Esophagus squamous epithelium (tissue), 5 donors: ENCODE measurements at regions not wholly inside any gene's neighbourhood (a gene's known extent, or its start where the extent isn't known, plus 50 kb on each side); places are given as distances from the start of the nearest gene placed in this dataset.

Source experiments
- DNase-seq: peaks from one replicate; lab custom pipeline; 2025; lab: John Stamatoyannopoulos, UW
- H3K27ac ChIP-seq, 4 donors: fragments of 200-600 bp; sonication (generic); one replicate each; pipeline ENCODE4 v1.5.1; 2016 to 2019; ENCODE audit warnings: mild to moderate bottlenecking in 1 of 4
- H3K27me3 ChIP-seq, 4 donors: fragments of 200-600 bp; sonication (generic); 1 replicate in 3 of 4; 2 replicates in 1 of 4; pipeline versions ENCODE4 v1.5.1 to v1.6.0; 2017 to 2021; ENCODE audit warnings: antibody characterized with exemption in 1 of 4
- H3K36me3 ChIP-seq, 3 donors: fragments of 200-600 bp; sonication (generic); one replicate each; pipeline ENCODE4 v1.5.1; 2016 to 2019
- H3K4me1 ChIP-seq, 3 donors: fragments of 200-600 bp; sonication (generic); one replicate each; pipeline ENCODE4 v1.5.1; 2017 to 2019
- H3K4me3 ChIP-seq, 4 donors: fragments of 200-600 bp; sonication (generic); 1 replicate in 3 of 4; 2 replicates in 1 of 4; pipeline ENCODE4 v1.5.1; 2016 to 2019; ENCODE audit warnings: mild to moderate bottlenecking in 2 of 4, moderate library complexity in 1 of 4
- H3K9me3 ChIP-seq, 3 donors: fragments of 200-600 bp; sonication (generic); one replicate each; pipeline ENCODE4 v1.5.1; 2016 to 2019
- POLR2A ChIP-seq, 4 donors: fragments of 450-650 bp; IDR thresholded peaks; one replicate each; pipeline ENCODE4 v1.6.1; 2017; ENCODE audit warnings: antibody characterized with exemption in 4 of 4, mild to moderate bottlenecking in 4 of 4, moderate library complexity in 3 of 4
- WGBS, 2 donors: methylation state at CpG; one replicate each; pipeline ENCODE4 v1.1.5; 2018; 5-methylcytosine and 5-hydroxymethylcytosine counted together
- intact Hi-C: fragments of 100-400 bp; cut with DNase I; formaldehyde crosslinking; loops from one replicate; pipeline ENCODE4 v1.15.0; 2022
- TF ChIP-seq, protein P1 (sequence below), 6 experiments: fragments of 450-650 bp in 4 of 6; fragments of 200-600 bp in 2 of 6; sonication (generic) in 2 of 6; IDR thresholded peaks; one replicate each; pipeline ENCODE4 v1.5.1; 2016 to 2019; ENCODE audit warnings: antibody characterized with exemption in 6 of 6, mild to moderate bottlenecking in 4 of 6, moderate library complexity in 4 of 6
- donor health status: DM: yes; HTN: yes; CAD: no.

DNA sequence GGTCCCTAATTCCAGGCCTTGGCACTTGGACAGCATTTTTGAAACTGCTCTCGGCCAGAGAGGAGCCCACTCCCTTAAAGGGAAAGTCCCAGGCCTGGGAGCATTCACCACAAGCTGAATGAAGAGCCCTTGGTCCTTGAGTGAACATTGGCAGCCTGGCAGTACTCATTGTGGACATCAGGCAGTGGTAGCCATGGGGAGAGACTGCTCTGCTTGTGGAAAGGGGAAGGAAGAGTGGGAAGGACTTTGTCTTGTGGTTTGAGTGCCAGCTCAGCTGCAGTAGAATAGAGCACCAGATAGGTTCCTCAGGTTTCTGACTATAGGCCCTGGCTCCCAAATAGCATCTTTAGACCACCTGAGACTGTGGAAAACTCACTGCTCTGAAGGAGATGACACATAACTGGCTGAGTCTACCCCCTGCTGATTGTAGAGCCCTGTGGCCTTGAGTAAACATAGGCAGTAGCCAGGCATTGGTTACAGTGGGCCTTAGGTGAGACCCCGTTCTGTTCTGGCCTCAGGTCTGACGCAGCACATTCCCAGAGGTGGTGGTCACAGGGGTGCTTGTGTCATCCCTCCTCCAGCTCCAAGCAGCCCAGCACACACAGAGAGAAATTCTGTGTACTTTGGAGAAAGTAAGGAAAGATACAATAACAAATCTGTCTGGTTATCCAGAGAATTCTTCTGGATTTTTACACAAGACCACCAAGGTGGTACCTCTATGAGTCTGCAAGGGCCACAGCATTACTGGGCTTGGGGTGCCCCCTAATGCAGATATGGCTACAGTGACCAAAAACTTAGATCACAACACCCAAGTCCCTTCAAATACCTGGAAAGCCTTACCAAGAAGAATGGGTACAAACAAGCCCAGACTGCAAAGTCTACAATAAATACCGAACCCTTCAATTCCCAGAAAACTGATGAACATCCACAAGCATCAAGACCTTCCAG lies 153.8 kb downstream of the GNAI1 start:
- DNase-seq, result no peak
- no peak overlapping the region for H3K4me3 ChIP-seq
- no peak overlapping the region for H3K27ac ChIP-seq
- TF ChIP-seq, protein P1, sequence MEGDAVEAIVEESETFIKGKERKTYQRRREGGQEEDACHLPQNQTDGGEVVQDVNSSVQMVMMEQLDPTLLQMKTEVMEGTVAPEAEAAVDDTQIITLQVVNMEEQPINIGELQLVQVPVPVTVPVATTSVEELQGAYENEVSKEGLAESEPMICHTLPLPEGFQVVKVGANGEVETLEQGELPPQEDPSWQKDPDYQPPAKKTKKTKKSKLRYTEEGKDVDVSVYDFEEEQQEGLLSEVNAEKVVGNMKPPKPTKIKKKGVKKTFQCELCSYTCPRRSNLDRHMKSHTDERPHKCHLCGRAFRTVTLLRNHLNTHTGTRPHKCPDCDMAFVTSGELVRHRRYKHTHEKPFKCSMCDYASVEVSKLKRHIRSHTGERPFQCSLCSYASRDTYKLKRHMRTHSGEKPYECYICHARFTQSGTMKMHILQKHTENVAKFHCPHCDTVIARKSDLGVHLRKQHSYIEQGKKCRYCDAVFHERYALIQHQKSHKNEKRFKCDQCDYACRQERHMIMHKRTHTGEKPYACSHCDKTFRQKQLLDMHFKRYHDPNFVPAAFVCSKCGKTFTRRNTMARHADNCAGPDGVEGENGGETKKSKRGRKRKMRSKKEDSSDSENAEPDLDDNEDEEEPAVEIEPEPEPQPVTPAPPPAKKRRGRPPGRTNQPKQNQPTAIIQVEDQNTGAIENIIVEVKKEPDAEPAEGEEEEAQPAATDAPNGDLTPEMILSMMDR (IDR thresholded peaks at IDR 0.05), result peak in 1 of 6 experiments; percentile 6
- no peak for TF ChIP-seq POLR2A (IDR thresholded peaks at IDR 0.05)
- no peaks in the 10 kb centered on the region for H3K36me3 ChIP-seq
- intact Hi-C loops, result no loop called here
- WGBS, 2 donors, result 38 to 85% methylated on average over 2 to 3 of the region's 4 CpGs
- H3K27me3 ChIP-seq, result no peaks in the 10 kb centered on the region
- H3K4me1 ChIP-seq, result no peaks in the 10 kb centered on the region
- H3K9me3 ChIP-seq, result no peaks in the 10 kb centered on the region

GRCh38 chr7:80287400-80288174 lies 153.0 kb downstream of the GNAI1 start:
- H3K4me1 ChIP-seq, result no peaks in the 10 kb centered on the region
- intact Hi-C loops, result no loop called here

GRCh38 chr7:80286611-80287010 lies 152.0 kb downstream of the GNAI1 start:
- no peak for TF ChIP-seq POLR2A (IDR thresholded peaks at IDR 0.05)
- TF ChIP-seq, protein P1 (IDR thresholded peaks at IDR 0.05), result no peak
- WGBS, 2 donors, result 86 to 93% methylated on average over 2 of the region's 2 CpGs
- H3K36me3 ChIP-seq, result no peaks in the 10 kb centered on the region
- no peak overlapping the region for H3K4me3 ChIP-seq
- intact Hi-C loops, result no loop called here
- no peaks in the 10 kb centered on the region for H3K9me3 ChIP-seq
- H3K4me1 ChIP-seq, result no peaks in the 10 kb centered on the region
- H3K27ac ChIP-seq, result no peak overlapping the region
- DNase-seq, result no peak
- no peaks in the 10 kb centered on the region for H3K27me3 ChIP-seq

More at GRCh38 chr7:80287400-80288174, 153.0 kb downstream of the GNAI1 start:
- no peak overlapping the region for H3K27ac ChIP-seq
- no peak overlapping the region for H3K4me3 ChIP-seq
- no peak for DNase-seq
- no peaks in the 10 kb centered on the region for H3K27me3 ChIP-seq
- WGBS, 2 donors, result 71% methylated on average over 1 of the region's 2 CpGs; no CpG with 5 or more reads in 1 of the 2 donors
- no peaks in the 10 kb centered on the region for H3K9me3 ChIP-seq
- H3K36me3 ChIP-seq, result no peaks in the 10 kb centered on the region
- TF ChIP-seq, protein P1 (IDR thresholded peaks at IDR 0.05), result no peak
- TF ChIP-seq POLR2A (IDR thresholded peaks at IDR 0.05), result no peak

GRCh38 chr7:80284855-80285254 lies 150.2 kb downstream of the GNAI1 start:
- Histone ChIP-seq H3K9me3 (no peaks in the 10 kb centered on the region), H3K4me1 (no peaks in the 10 kb centered on the region), H3K4me3 (no peak overlapping the region), H3K27me3 (no peaks in the 10 kb centered on the region), H3K27ac (no peak overlapping the region), H3K36me3 (no peaks in the 10 kb centered on the region)
- intact Hi-C loops, result no loop called here
- DNase-seq, result no peak
- no peak for TF ChIP-seq POLR2A (IDR thresholded peaks at IDR 0.05)
- TF ChIP-seq, protein P1 (IDR thresholded peaks at IDR 0.05), result no peak

GRCh38 chr7:80279760-80280159 lies 145.1 kb downstream of the GNAI1 start:
- Histone ChIP-seq H3K4me1 (peaks cover 0 to 17% (median 14%) of the 10 kb centered on the region in 3 donors), H3K9me3 (no peaks in the 10 kb centered on the region), H3K4me3 (no peak overlapping the region), H3K36me3 (no peaks in the 10 kb centered on the region), H3K27me3 (no peaks in the 10 kb centered on the region), H3K27ac (no peak overlapping the region)
- TF ChIP-seq POLR2A (IDR thresholded peaks at IDR 0.05), result no peak
- TF ChIP-seq, protein P1 (IDR thresholded peaks at IDR 0.05), result no peak
- intact Hi-C loops, result no loop called here
- no peak for DNase-seq
- WGBS, 2 donors, result 67 to 76% methylated on average over 5 of the region's 5 CpGs
